H1 (cell line): ENCODE measurements at regions not wholly inside any gene's neighbourhood (a gene's known extent, or its start where the extent isn't known, plus 50 kb on each side); places are given as distances from the start of the nearest gene placed in this dataset.

Source experiments
- BCL11A ChIP-seq, 2 experiments: IDR thresholded peaks; one replicate each; pipeline ENCODE4 v1.6.1; 2011; ENCODE audit warnings: low read depth in 2 of 2, low read length in 2 of 2, mild to moderate bottlenecking in 2 of 2
- EGR1 ChIP-seq: IDR thresholded peaks from 2 replicates; pipeline ENCODE4 v1.6.1; 2011; ENCODE audit warnings: low read depth, low read length, borderline replicate concordance
- TF ChIP-seq, protein P1 (sequence below), 3 experiments: IDR thresholded peaks; 1 replicate in 2 of 3; 2 replicates in 1 of 3; pipeline versions ENCODE4 v1.5.1 to v1.6.1; 2011; ENCODE audit warnings: low read length in 3 of 3, mild to moderate bottlenecking in 3 of 3, inconsistent platforms in 2 of 3, low read depth in 1 of 3, moderate library complexity in 1 of 3; ENCODE audit not compliant: insufficient read depth in 1 of 3; ENCODE audit errors: control extremely low read depth in 1 of 3

DNA sequence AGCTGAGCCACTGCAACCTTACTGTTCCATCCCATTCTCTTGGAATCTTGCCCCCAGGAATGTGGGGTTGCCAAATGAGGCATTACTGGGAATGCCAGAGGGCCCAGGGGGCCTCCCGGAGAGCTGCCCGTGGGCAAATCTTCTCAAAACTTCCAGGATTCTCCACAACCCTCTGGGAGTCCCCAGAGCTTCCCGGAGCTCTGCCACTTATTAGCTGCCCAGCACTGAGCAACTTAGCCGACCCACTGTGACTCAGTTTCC is 306.0 kb downstream of the FOXL1 start:
- TF ChIP-seq, protein P1, sequence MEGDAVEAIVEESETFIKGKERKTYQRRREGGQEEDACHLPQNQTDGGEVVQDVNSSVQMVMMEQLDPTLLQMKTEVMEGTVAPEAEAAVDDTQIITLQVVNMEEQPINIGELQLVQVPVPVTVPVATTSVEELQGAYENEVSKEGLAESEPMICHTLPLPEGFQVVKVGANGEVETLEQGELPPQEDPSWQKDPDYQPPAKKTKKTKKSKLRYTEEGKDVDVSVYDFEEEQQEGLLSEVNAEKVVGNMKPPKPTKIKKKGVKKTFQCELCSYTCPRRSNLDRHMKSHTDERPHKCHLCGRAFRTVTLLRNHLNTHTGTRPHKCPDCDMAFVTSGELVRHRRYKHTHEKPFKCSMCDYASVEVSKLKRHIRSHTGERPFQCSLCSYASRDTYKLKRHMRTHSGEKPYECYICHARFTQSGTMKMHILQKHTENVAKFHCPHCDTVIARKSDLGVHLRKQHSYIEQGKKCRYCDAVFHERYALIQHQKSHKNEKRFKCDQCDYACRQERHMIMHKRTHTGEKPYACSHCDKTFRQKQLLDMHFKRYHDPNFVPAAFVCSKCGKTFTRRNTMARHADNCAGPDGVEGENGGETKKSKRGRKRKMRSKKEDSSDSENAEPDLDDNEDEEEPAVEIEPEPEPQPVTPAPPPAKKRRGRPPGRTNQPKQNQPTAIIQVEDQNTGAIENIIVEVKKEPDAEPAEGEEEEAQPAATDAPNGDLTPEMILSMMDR (IDR thresholded peaks at IDR 0.05; ENCODE audit: control extremely low read depth in 1 of 3, insufficient read depth in 1 of 3, low read depth in 1 of 3, low read length in 3 of 3) = no peak
- TF ChIP-seq EGR1 = no peak
- no peak for TF ChIP-seq BCL11A (IDR thresholded peaks at IDR 0.05; ENCODE audit: low read depth in 2 of 2, low read length in 2 of 2)
